WTC11 (cell line): ENCODE measurements at regions not wholly inside any gene's neighbourhood (a gene's known extent, or its start where the extent isn't known, plus 50 kb on each side); places are given as distances from the start of the nearest gene placed in this dataset.
A peak's percentile ranks its signal among the peaks of the same experiment; 100 is the strongest.

Experiments
- ATAC-seq: fragments of 200-7000 bp; cut with Tn5 transposase; 2 replicates; pipeline ENCODE4 v1.10.0; 2021; ENCODE audit warnings: mild to moderate bottlenecking, moderate library complexity
- CTCF ChIA-PET: fragments of 300-600 bp; sonication (Branson Sonifier 250); formaldehyde crosslinking; loops from one replicate; lab custom pipeline; 2021; ENCODE audit warnings: antibody characterized with exemption; lab: Charles Lee
- POLR2A ChIA-PET: fragments of 350-600 bp; sonication (Branson Sonifier 250); formaldehyde crosslinking; loops from one replicate; lab custom pipeline; 2021; ENCODE audit warnings: antibody characterized with exemption; lab: Charles Lee
- DNase-seq: peaks from one replicate; pipeline ENCODE4 v3.0.0; 2021; ENCODE audit warnings: low spot score
- H3K27ac Mint-ChIP-seq: 2 replicates; pipeline ENCODE4 v1.8.0; 2021; ENCODE audit warnings: mixed read lengths
- H3K27me3 Mint-ChIP-seq: 2 replicates; pipeline ENCODE4 v1.8.0; 2021; ENCODE audit warnings: low read depth, mild to moderate bottlenecking, moderate library complexity, mixed read lengths
- H3K36me3 Mint-ChIP-seq: 2 replicates; pipeline ENCODE4 v1.8.0; 2021; ENCODE audit warnings: mixed read lengths
- H3K4me1 Mint-ChIP-seq: 2 replicates; pipeline ENCODE4 v1.8.0; 2022; ENCODE audit warnings: mixed read lengths
- H3K4me3 Mint-ChIP-seq: 2 replicates; pipeline ENCODE4 v1.8.0; 2021; ENCODE audit warnings: mild to moderate bottlenecking, moderate library complexity, mixed read lengths
- H3K9me3 Mint-ChIP-seq: 2 replicates; pipeline ENCODE4 v1.8.0; 2021; ENCODE audit warnings: mixed read lengths
- FOXK1 ChIP-seq: sonication (generic); formaldehyde crosslinking; IDR thresholded peaks from 2 replicates; pipeline ENCODE4 v1.8.0; 2022; ENCODE audit warnings: mild to moderate bottlenecking, moderate library complexity, missing genetic modification reagents
- TEAD1 ChIP-seq: sonication (generic); formaldehyde crosslinking; IDR thresholded peaks from 2 replicates; pipeline ENCODE4 v1.8.0; 2022; ENCODE audit warnings: mild to moderate bottlenecking, missing genetic modification reagents
- ZNF423 ChIP-seq: fragments of 250-450 bp; sonication (Bioruptor Pico); IDR thresholded peaks from 2 replicates; pipeline ENCODE4 v2.1.2; 2022; ENCODE audit warnings: mild to moderate bottlenecking, moderate library complexity
- TF ChIP-seq, protein P1 (sequence below): fragments of 250-450 bp; sonication (Bioruptor Pico); IDR thresholded peaks from 2 replicates; pipeline ENCODE4 v1.9.0; 2021; ENCODE audit warnings: mild to moderate bottlenecking
- TF ChIP-seq, protein P2 (sequence below): fragments of 250-450 bp; sonication (Bioruptor Pico); IDR thresholded peaks from 2 replicates; pipeline ENCODE4 v1.8.0; 2021; ENCODE audit warnings: mild to moderate bottlenecking
- TF ChIP-seq, protein P3 (sequence below): fragments of 200-600 bp; IDR thresholded peaks from 2 replicates; pipeline ENCODE4 v1.8.0; 2022; ENCODE audit warnings: antibody characterized with exemption
- TF ChIP-seq, protein P4 (sequence below): fragments of 250-450 bp; sonication (Bioruptor Pico); conservative IDR thresholded peaks from 2 replicates; pipeline ENCODE4 v1.9.0; 2021; ENCODE audit warnings: mild to moderate bottlenecking
- TF ChIP-seq, protein P5 (sequence below): sonication (generic); formaldehyde crosslinking; IDR thresholded peaks from 2 replicates; pipeline ENCODE4 v1.8.0; 2022; ENCODE audit warnings: mild to moderate bottlenecking, missing genetic modification reagents
- TF ChIP-seq, protein P6 (sequence below): sonication (generic); formaldehyde crosslinking; conservative IDR thresholded peaks from 2 replicates; pipeline ENCODE4 v1.8.1; 2022; ENCODE audit warnings: mild to moderate bottlenecking, missing genetic modification reagents
- TF ChIP-seq, protein P7 (sequence below): sonication (generic); formaldehyde crosslinking; IDR thresholded peaks from 2 replicates; pipeline ENCODE4 v1.8.1; 2023; ENCODE audit warnings: mild to moderate bottlenecking, missing genetic modification reagents
- TF ChIP-seq, protein P8 (sequence below): sonication (generic); formaldehyde crosslinking; IDR thresholded peaks from 2 replicates; pipeline ENCODE4 v1.8.0; 2023; ENCODE audit warnings: missing genetic modification reagents

DNA sequence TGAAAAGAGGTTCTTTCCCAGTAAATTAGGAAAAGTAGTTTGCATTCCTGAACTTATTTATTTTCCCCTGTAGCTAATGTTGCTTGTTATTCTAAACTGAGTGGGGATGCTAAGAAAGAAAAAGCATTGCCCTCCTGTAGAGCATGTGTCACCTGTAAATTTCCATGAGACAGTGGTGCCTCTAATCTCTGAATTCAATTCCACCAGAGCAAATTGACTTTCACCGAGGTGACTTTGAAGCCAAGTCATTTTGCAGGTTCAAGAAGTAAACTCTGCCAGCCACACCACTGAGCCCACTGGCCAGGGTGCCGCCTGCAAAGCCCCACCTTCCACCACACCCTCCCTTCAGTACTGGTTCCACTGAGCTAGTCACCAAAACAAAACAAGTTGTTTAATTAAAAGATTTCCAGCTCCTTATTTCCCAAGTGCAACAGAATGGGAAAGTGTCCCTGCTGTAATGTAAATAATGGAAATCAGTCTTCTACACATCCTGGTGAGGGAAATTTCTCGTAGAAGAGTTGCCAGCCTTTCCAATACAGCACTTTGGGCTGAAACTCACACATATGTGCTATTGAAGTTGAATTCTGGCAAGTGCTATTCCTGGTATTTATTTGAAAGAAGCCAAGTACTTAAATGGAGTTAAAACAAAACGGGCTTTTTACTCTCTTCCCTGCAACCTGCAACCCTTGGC, 254.8 kb downstream of the RNF152 start:
- H3K27me3 Mint-ChIP-seq, result peaks cover 92% of the 10 kb centered on the region
- no peak overlapping the region for H3K27ac Mint-ChIP-seq
- peaks cover 35% of the 10 kb centered on the region for H3K4me1 Mint-ChIP-seq
- H3K9me3 Mint-ChIP-seq, result no peaks in the 10 kb centered on the region; the same call in 1 of the 2 replicates
- H3K36me3 Mint-ChIP-seq, result no peaks in the 10 kb centered on the region
- ChIA-PET CTCF (interaction anchor here (0.5 to 3.8 kb wide), 23 partner anchors 9 to 611 kb away, joined by 3 to 29 read pairs (median 4); no protein-coding TSS in a partner anchor), POLR2A (no interaction called here)
- peak overlapping the region; percentile 27; the same call in 1 of the 2 replicates for H3K4me3 Mint-ChIP-seq
- ATAC-seq, result peak; percentile 78
- peak; percentile 58; the same call in 1 of the 2 replicates for TF ChIP-seq ZNF423 (CRISPR knock-in tag)
- TF ChIP-seq FOXK1 (CRISPR knock-in tag), result peak; percentile 44; the same call in 1 of the 2 replicates
- TF ChIP-seq TEAD1 (CRISPR knock-in tag), result peak; percentile 71; the same call in 1 of the 2 replicates
- TF ChIP-seq, protein P1, sequence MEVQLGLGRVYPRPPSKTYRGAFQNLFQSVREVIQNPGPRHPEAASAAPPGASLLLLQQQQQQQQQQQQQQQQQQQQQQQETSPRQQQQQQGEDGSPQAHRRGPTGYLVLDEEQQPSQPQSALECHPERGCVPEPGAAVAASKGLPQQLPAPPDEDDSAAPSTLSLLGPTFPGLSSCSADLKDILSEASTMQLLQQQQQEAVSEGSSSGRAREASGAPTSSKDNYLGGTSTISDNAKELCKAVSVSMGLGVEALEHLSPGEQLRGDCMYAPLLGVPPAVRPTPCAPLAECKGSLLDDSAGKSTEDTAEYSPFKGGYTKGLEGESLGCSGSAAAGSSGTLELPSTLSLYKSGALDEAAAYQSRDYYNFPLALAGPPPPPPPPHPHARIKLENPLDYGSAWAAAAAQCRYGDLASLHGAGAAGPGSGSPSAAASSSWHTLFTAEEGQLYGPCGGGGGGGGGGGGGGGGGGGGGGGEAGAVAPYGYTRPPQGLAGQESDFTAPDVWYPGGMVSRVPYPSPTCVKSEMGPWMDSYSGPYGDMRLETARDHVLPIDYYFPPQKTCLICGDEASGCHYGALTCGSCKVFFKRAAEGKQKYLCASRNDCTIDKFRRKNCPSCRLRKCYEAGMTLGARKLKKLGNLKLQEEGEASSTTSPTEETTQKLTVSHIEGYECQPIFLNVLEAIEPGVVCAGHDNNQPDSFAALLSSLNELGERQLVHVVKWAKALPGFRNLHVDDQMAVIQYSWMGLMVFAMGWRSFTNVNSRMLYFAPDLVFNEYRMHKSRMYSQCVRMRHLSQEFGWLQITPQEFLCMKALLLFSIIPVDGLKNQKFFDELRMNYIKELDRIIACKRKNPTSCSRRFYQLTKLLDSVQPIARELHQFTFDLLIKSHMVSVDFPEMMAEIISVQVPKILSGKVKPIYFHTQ (CRISPR knock-in tag), result no peak
- TF ChIP-seq, all 79 proteins: peak for 3
- DNase-seq, result peak; percentile 17

DNA sequence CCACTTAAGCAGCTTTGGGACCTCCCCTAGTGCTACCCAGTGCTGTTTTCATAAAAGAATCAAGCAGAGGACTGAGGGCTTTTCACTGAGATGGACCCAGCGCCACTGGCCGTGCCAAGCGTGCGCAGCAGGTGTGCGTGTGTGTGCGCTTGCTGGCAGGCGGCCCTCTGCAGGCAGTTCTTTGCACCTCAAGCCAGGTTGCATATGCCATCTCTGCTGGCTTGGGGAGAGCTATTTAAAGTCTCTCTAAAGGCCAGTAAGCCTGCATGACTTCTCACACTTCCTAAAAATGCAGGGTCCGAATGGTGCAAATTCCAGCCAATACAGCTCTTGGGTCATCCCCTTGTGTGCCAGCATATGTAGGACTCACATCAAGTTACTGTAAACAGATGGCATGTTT, 255.5 kb downstream of the RNF152 start:
- Mint-ChIP-seq H3K27me3 (peaks cover 90% of the 10 kb centered on the region), H3K4me1 (peaks cover 35% of the 10 kb centered on the region)

DNA sequence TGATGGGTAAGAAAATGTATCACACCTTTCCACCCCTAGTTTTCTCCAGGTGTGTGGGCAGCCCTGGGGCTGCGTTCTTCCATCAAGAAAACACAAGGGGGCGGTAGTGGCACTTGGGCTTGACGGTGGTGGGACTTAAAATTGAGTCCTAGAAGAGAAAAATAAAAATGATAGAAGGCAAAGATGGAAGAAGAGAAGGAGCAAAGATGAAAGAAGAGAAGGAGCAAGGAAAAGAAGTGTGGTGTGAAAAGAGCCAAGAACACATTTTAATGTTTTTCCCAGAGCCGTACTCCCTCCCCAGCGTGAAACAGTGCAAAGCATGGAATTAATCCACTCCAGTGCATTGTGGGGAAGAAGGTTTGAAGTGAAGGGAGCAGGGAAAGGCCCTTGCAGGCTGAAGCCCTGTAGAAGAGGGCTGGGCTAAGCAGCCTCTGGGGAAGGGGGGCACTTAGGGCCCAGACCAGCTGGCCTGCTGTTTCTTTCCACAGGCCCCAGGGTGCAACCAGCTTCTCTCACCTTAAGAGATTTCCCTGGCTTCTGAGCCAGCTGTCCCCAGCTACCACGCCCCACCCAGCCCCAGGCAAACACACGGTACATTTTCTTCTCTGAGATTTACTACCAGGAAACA, 256.8 kb downstream of the RNF152 start:
- ChIA-PET CTCF (interaction anchor here (0.9 to 3.8 kb wide), 10 partner anchors 8 to 496 kb away, joined by 3 to 29 read pairs (median 10); no protein-coding TSS in a partner anchor), POLR2A (no interaction called here)
- Mint-ChIP-seq H3K4me1 (peaks cover 35% of the 10 kb centered on the region), H3K4me3 (no peak overlapping the region), H3K9me3 (no peaks in the 10 kb centered on the region), H3K36me3 (no peaks in the 10 kb centered on the region), H3K27me3 (peaks cover 83% of the 10 kb centered on the region), H3K27ac (no peak overlapping the region)
- peak; percentile 43 for ATAC-seq
- TF ChIP-seq, protein P2, sequence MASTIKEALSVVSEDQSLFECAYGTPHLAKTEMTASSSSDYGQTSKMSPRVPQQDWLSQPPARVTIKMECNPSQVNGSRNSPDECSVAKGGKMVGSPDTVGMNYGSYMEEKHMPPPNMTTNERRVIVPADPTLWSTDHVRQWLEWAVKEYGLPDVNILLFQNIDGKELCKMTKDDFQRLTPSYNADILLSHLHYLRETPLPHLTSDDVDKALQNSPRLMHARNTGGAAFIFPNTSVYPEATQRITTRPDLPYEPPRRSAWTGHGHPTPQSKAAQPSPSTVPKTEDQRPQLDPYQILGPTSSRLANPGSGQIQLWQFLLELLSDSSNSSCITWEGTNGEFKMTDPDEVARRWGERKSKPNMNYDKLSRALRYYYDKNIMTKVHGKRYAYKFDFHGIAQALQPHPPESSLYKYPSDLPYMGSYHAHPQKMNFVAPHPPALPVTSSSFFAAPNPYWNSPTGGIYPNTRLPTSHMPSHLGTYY (CRISPR knock-in tag), result no peak
- TF ChIP-seq, protein P3, sequence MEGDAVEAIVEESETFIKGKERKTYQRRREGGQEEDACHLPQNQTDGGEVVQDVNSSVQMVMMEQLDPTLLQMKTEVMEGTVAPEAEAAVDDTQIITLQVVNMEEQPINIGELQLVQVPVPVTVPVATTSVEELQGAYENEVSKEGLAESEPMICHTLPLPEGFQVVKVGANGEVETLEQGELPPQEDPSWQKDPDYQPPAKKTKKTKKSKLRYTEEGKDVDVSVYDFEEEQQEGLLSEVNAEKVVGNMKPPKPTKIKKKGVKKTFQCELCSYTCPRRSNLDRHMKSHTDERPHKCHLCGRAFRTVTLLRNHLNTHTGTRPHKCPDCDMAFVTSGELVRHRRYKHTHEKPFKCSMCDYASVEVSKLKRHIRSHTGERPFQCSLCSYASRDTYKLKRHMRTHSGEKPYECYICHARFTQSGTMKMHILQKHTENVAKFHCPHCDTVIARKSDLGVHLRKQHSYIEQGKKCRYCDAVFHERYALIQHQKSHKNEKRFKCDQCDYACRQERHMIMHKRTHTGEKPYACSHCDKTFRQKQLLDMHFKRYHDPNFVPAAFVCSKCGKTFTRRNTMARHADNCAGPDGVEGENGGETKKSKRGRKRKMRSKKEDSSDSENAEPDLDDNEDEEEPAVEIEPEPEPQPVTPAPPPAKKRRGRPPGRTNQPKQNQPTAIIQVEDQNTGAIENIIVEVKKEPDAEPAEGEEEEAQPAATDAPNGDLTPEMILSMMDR, result peak; percentile 83
- TF ChIP-seq, protein P4, sequence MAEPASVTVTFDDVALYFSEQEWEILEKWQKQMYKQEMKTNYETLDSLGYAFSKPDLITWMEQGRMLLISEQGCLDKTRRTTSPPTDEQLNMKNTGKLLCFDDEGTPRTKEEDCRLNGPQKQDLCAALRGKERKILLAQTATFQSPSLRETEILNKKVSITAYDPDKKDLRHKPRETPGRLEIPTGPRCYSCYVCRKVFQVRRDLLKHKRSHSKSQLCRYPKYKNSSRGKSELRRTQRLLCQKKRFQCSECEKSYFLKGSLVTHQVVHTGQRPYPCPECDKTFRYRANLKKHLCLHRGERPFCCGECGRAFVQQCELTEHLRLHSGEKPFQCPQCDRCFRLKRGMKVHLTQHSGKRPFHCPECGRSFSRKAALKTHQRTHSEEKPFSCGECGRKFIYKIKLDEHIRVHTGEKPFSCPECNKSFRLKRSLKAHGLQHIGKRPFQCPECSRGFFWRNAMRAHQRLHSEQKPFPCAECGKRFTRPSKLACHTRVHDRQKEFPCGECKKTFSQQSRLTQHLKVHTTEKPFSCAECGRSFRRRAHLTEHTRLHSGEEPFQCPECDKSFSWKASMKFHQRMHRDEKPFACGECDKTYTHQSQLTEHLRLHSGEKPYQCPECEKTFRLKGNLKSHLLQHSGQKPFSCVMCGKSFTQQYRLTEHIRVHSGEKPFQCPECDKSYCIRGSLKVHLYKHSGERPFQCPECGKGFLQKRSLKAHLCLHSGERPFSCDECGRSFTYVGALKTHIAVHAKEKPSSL (CRISPR knock-in tag), result no peak
- TF ChIP-seq, protein P5, sequence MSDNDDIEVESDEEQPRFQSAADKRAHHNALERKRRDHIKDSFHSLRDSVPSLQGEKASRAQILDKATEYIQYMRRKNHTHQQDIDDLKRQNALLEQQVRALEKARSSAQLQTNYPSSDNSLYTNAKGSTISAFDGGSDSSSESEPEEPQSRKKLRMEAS (CRISPR knock-in tag), result no peak
- TF ChIP-seq ZNF423 (CRISPR knock-in tag), result peak; percentile 28; the same call in 1 of the 2 replicates
- TF ChIP-seq, protein P6, sequence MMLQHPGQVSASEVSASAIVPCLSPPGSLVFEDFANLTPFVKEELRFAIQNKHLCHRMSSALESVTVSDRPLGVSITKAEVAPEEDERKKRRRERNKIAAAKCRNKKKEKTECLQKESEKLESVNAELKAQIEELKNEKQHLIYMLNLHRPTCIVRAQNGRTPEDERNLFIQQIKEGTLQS (CRISPR knock-in tag), result no peak
- peak; percentile 62 for DNase-seq

More for the DNA sequence above, 255.5 kb downstream of the RNF152 start:
- ATAC-seq, result peak; percentile 65
- no peaks in the 10 kb centered on the region for H3K9me3 Mint-ChIP-seq
- H3K27ac Mint-ChIP-seq, result no peak overlapping the region
- H3K36me3 Mint-ChIP-seq, result no peaks in the 10 kb centered on the region
- CTCF ChIA-PET, result interaction anchor here (0.5 to 3.8 kb wide), 26 partner anchors 10 to 612 kb away, joined by 3 to 29 read pairs (median 4); no protein-coding TSS in a partner anchor
- POLR2A ChIA-PET, result no interaction called here
- H3K4me3 Mint-ChIP-seq, result peak overlapping the region; percentile 33
- TF ChIP-seq, protein P7, sequence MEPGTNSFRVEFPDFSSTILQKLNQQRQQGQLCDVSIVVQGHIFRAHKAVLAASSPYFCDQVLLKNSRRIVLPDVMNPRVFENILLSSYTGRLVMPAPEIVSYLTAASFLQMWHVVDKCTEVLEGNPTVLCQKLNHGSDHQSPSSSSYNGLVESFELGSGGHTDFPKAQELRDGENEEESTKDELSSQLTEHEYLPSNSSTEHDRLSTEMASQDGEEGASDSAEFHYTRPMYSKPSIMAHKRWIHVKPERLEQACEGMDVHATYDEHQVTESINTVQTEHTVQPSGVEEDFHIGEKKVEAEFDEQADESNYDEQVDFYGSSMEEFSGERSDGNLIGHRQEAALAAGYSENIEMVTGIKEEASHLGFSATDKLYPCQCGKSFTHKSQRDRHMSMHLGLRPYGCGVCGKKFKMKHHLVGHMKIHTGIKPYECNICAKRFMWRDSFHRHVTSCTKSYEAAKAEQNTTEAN (CRISPR knock-in tag), result peak; percentile 40; the same call in 1 of the 2 replicates
- TF ChIP-seq ZNF423 (CRISPR knock-in tag) (peak; percentile 88), FOXK1 (CRISPR knock-in tag) (0 out of 2 replicates have a peak, but pooled peaks have one; percentile 22)
- TF ChIP-seq, protein P8, sequence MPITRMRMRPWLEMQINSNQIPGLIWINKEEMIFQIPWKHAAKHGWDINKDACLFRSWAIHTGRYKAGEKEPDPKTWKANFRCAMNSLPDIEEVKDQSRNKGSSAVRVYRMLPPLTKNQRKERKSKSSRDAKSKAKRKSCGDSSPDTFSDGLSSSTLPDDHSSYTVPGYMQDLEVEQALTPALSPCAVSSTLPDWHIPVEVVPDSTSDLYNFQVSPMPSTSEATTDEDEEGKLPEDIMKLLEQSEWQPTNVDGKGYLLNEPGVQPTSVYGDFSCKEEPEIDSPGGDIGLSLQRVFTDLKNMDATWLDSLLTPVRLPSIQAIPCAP (CRISPR knock-in tag), result no peak
- DNase-seq, result peak; percentile 53
